GM18511 (cell line): ENCODE measurements at regions not wholly inside any gene's neighbourhood (a gene's known extent, or its start where the extent isn't known, plus 50 kb on each side); places are given as distances from the start of the nearest gene placed in this dataset.
"Not testable (repeated sequence)": the region's sequence is repeated elsewhere in the genome, so short reads cannot be mapped to it uniquely, and the experiment has no call there.

ENCODE experiments used
- ATAC-seq: cut with Tn5 transposase; IDR thresholded peaks from one replicate; pipeline ENCODE4 v1.9.1; 2021; ENCODE audit warnings: mild to moderate bottlenecking, moderate library complexity; ENCODE audit not compliant: unreplicated experiment

- ATAC-seq, result no peak
Measured at GRCh38 chr5:111836426-111836825, 79.4 kb upstream of the NREP start.

DNA sequence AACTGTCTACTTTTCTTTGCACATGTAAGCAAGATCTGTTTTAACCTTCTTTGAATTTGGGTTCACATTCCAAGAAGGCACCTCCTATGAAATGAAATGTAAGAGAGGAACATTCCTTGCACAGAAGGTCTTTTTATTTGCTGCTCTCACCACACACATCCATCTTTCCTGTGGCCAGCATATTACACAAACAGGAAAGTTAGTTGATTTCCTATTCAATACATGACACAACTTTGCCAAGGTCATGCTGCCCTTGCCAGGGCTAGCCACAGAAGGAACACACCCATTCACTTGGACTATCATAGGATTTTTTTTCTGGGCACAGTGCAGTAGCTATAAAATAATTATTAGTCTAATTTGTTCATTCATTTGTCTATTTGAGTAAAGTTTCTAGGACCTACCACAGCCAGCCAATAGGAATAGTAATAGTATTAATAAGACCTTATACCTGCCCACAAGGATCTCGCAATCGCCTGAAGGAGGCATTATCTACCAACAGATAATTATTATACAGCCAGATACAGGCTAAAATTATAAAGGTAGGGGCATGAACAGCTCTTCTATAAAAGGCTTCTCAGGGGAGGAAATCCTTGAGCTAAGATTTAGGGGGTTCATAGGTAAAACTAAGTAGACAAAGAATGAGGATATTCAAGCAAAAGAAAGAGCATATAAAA, 78.1 kb upstream of the NREP start:
- no peak for ATAC-seq

- ATAC-seq, result no peak
Measured at GRCh38 chr5:111830333-111830732, 73.3 kb upstream of the NREP start.

- ATAC-seq, result no peak
Measured at GRCh38 chr5:111829701-111830100, 72.7 kb upstream of the NREP start.

DNA sequence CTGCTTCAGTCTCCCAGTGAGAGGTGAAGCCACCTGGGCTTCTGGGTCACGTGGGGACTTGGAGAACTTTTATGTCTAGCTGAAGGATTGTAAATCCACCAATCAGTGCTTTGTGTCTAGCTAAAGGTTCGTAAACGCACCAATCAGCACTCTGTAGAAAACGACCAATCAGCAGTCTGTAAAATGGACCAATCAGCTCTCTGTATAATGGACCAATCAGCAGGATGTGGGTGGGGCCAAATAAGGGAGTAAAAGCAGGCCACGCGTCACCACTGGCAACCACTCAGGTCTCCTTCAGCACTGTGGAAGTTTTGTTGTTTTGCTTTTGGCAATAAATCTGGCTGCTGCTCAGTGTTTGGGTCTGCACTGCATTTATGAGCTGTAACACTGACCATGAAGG, 69.1 kb upstream of the NREP start:
- no peak for ATAC-seq

DNA sequence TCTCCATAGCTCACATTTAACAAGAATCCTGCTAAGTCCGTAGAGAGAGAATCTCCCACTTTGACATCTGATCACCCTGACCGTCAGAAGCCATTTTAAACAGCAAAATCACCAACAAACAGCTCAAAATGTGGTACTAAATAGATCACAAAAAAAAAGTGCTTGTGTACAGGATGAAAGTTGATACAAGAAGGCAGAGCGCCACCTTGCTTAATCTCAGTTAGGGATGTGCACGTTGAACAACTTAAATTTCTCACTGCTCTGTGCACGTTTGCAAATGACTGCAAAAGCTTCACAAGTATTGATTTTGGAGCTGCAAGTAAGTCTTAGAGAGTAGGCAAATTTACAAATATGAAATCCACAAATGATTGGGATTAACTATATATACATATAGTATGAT, 63.1 kb upstream of the NREP start:
- ATAC-seq, result no peak

DNA sequence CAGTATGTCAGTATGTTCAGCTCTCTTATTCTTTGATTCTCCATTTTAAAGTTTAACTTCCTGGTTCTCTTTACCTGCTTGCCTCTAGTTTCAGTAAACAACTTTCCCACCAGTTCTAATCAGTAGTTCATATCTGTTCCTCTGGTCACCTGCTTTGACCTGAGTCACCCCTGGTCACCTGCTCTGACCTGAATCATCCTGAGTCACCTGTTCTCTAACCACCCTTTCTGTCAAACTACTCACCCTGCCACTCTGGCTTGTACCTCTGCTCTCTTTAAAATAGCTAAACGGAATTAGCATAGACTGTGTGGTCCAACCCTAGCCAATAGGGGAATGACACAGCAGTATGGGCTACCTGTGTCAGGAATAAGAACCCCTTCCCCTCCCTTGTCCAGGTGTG, 62.0 kb upstream of the NREP start:
- not testable (repeated sequence) for ATAC-seq

DNA sequence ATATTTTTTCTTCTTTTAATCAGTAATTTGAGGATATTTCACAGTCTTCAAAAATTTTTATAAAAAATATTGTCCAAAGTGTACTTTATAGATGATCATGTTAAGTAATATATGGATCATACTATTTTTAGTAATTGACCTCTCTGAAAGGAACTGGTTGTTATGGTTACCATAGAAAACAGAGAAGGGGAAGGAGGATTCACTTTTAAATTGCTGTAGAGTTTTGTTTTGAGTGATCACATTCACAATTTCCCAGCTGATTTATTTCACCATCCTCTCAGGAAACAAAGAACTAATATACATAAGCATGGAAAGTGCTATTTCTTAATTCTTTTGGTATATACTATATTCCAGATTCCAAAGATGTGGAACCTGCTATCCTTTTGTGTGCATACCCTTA, 56.5 kb upstream of the NREP start:
- no peak for ATAC-seq

GRCh38 chr5:111810112-111810511, 53.1 kb upstream of the NREP start:
- ATAC-seq, result no peak
